Loucy (cell line): ENCODE measurements at regions not wholly inside any gene's neighbourhood (a gene's known extent, or its start where the extent isn't known, plus 50 kb on each side); places are given as distances from the start of the nearest gene placed in this dataset.

ENCODE experiments used
- CTCF ChIP-seq: fragments of 200-600 bp; sonication (generic); conservative IDR thresholded peaks from 2 replicates; pipeline ENCODE4 v1.5.1; 2014; ENCODE audit warnings: mild to moderate bottlenecking, antibody characterized with exemption, low read length
- EZH2phosphoT487 ChIP-seq: fragments of 200-600 bp; IDR thresholded peaks from 2 replicates; pipeline ENCODE4 v1.6.1; 2018; ENCODE audit warnings: antibody characterized with exemption, mild to moderate bottlenecking, moderate library complexity, borderline replicate concordance

GRCh38 chrX:122440832-122441231 lies 743.2 kb upstream of the GRIA3 start:
- TF ChIP-seq CTCF (no peak), EZH2phosphoT487 (no peak)
